ENCODE measurements at regions not wholly inside any gene's neighbourhood (a gene's known extent, or its start where the extent isn't known, plus 50 kb on each side); places are given as distances from the start of the nearest gene placed in this dataset.

GRCh38 chr2:84292545-84292944, 166.5 kb downstream of the SUCLG1 start:
- in situ Hi-C loops (cut with MboI) (no loop called here), intact Hi-C loops (cut with micrococcal nuclease; ENCODE audit: unreplicated experiment) (no loop called here)
- H3K27ac ChIP-seq (ENCODE audit: control insufficient read depth, insufficient read depth) = no peak overlapping the region
- H3K9me3 ChIP-seq (replicated peaks; ENCODE audit: control insufficient read depth, insufficient read depth, low read length) = no peaks in the 10 kb centered on the region
- TF ChIP-seq CHD2 (IDR thresholded peaks at IDR 0.05; ENCODE audit: borderline replicate concordance, low read depth, low read length) = no peak
- TF ChIP-seq, protein P1, sequence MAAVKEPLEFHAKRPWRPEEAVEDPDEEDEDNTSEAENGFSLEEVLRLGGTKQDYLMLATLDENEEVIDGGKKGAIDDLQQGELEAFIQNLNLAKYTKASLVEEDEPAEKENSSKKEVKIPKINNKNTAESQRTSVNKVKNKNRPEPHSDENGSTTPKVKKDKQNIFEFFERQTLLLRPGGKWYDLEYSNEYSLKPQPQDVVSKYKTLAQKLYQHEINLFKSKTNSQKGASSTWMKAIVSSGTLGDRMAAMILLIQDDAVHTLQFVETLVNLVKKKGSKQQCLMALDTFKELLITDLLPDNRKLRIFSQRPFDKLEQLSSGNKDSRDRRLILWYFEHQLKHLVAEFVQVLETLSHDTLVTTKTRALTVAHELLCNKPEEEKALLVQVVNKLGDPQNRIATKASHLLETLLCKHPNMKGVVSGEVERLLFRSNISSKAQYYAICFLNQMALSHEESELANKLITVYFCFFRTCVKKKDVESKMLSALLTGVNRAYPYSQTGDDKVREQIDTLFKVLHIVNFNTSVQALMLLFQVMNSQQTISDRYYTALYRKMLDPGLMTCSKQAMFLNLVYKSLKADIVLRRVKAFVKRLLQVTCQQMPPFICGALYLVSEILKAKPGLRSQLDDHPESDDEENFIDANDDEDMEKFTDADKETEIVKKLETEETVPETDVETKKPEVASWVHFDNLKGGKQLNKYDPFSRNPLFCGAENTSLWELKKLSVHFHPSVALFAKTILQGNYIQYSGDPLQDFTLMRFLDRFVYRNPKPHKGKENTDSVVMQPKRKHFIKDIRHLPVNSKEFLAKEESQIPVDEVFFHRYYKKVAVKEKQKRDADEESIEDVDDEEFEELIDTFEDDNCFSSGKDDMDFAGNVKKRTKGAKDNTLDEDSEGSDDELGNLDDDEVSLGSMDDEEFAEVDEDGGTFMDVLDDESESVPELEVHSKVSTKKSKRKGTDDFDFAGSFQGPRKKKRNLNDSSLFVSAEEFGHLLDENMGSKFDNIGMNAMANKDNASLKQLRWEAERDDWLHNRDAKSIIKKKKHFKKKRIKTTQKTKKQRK (IDR thresholded peaks at IDR 0.05; ENCODE audit: low read depth, low read length) = no peak
- no peak for TF ChIP-seq ZNF217 (IDR thresholded peaks at IDR 0.05)
- no peak for TF ChIP-seq TBL1XR1 (IDR thresholded peaks at IDR 0.05; ENCODE audit: low read depth, low read length)
- TF ChIP-seq NFYB (IDR thresholded peaks at IDR 0.05; ENCODE audit: insufficient read depth, low read depth, low read length) = no peak
- TF ChIP-seq NFYA (IDR thresholded peaks at IDR 0.05; ENCODE audit: borderline replicate concordance, low read depth, low read length) = no peak
- TF ChIP-seq NFIC (IDR thresholded peaks at IDR 0.05; ENCODE audit: low read depth, low read length) = no peak
- TF ChIP-seq IRF4 (IDR thresholded peaks at IDR 0.05; ENCODE audit: low read depth, low read length) = no peak
- TF ChIP-seq BACH1 (IDR thresholded peaks at IDR 0.05; ENCODE audit: borderline replicate concordance) = no peak
- TF ChIP-seq, protein P2, sequence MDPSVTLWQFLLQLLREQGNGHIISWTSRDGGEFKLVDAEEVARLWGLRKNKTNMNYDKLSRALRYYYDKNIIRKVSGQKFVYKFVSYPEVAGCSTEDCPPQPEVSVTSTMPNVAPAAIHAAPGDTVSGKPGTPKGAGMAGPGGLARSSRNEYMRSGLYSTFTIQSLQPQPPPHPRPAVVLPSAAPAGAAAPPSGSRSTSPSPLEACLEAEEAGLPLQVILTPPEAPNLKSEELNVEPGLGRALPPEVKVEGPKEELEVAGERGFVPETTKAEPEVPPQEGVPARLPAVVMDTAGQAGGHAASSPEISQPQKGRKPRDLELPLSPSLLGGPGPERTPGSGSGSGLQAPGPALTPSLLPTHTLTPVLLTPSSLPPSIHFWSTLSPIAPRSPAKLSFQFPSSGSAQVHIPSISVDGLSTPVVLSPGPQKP (IDR thresholded peaks at IDR 0.05; ENCODE audit: low read depth, low read length) = no peak
- no peak for TF ChIP-seq RUNX3 (IDR thresholded peaks at IDR 0.05; ENCODE audit: low read length)
- no peak for TF ChIP-seq PML (IDR thresholded peaks at IDR 0.05; ENCODE audit: low read length)
- no peak overlapping the region for H2AFZ ChIP-seq (ENCODE audit: control insufficient read depth, low read depth, low read length)
- ATAC-seq (no peak), DNase-seq (ENCODE audit: low read depth, low spot score) (no peak), FAIRE-seq (no peak)
- H4K20me1 ChIP-seq (ENCODE audit: control insufficient read depth, insufficient read depth) = no peaks in the 10 kb centered on the region
- H3K4me1 ChIP-seq (ENCODE audit: control insufficient read depth, insufficient read depth, low read length) = no peaks in the 10 kb centered on the region
- RAD21 ChIA-PET (ENCODE audit: unreplicated experiment) = no interaction called here
- 0 out of 4 replicates have a peak, but pooled peaks cover 0 to 3% of the 10 kb centered on the region in 2 experiments for H3K27me3 ChIP-seq (replicated peaks in 1 of 2; ENCODE audit: control insufficient read depth in 2 of 2, insufficient read depth in 2 of 2, low read length in 1 of 2)
- H3K9ac ChIP-seq (ENCODE audit: control insufficient read depth, insufficient read depth, low read length) = no peak overlapping the region
- H3K4me2 ChIP-seq (ENCODE audit: control insufficient read depth, insufficient read depth) = no peak overlapping the region
- no peaks in the 10 kb centered on the region for H3K36me3 ChIP-seq (ENCODE audit: control insufficient read depth in 2 of 2, insufficient read depth in 2 of 2, low read length in 1 of 2)
- POLR2A ChIA-PET = no interaction called here
- SMC1A ChIA-PET (ENCODE audit: uncharacterized antibody, unreplicated experiment) = interaction anchor here (0.9 kb wide), 1 partner anchor 244 kb away, joined by 5 read pairs; no protein-coding TSS in a partner anchor
- BruUV-seq (replicated peaks) = no TSS peak
- no peak overlapping the region for H3K4me3 ChIP-seq
- CTCF ChIA-PET = no interaction called here
- H3K79me2 ChIP-seq (ENCODE audit: control insufficient read depth, insufficient read depth, low read length) = no peaks in the 10 kb centered on the region
- 11% methylated on average over 1 of the region's 1 CpG for WGBS (ENCODE audit: insufficient coverage, insufficient replicate concordance, low lambda C conversion rate, missing lambda C conversion rate)
